CD14-positive monocyte (primary cell): ENCODE measurements at regions not wholly inside any gene's neighbourhood (a gene's known extent, or its start where the extent isn't known, plus 50 kb on each side); places are given as distances from the start of the nearest gene placed in this dataset.
A peak's percentile ranks its signal among the peaks of the same experiment; 100 is the strongest.

Experiments used
- DNase-seq, 3 donors: peaks; one replicate each; pipeline ENCODE4 v3.0.0-alpha.2; 2011 to 2022
- H2AFZ ChIP-seq: 2 replicates; pipeline ENCODE4 v1.6.0; 2012; ENCODE audit warnings: mild to moderate bottlenecking, low read depth, low read length, inconsistent platforms; ENCODE audit not compliant: insufficient read depth, poor library complexity, severe bottlenecking
- H3K27ac ChIP-seq, 2 donors: 1 replicate in 1 of 2; 2 replicates in 1 of 2; pipeline ENCODE4 v1.5.1; 2012 to 2013; ENCODE audit warnings: low read length in 2 of 2, control low read depth in 1 of 2, inconsistent platforms in 1 of 2, low read depth in 1 of 2, mild to moderate bottlenecking in 1 of 2
- H3K27me3 ChIP-seq, 2 donors: one replicate each; pipeline versions ENCODE4 v1.6.0 to v1.6.1; 2011 to 2013; ENCODE audit warnings: low read length in 2 of 2; ENCODE audit not compliant: control insufficient read depth in 2 of 2, insufficient read depth in 2 of 2
- H3K36me3 ChIP-seq, 2 donors: replicated peaks in 1 of 2; 1 replicate in 1 of 2; 2 replicates in 1 of 2; pipeline versions ENCODE4 v1.5.1 to v1.6.1; 2012 to 2013; ENCODE audit warnings: low read length in 2 of 2, control low read depth in 1 of 2, inconsistent platforms in 1 of 2, mild to moderate bottlenecking in 1 of 2; ENCODE audit not compliant: insufficient read depth in 2 of 2, control insufficient read depth in 1 of 2
- H3K4me1 ChIP-seq, 2 donors: 1 replicate in 1 of 2; 2 replicates in 1 of 2; pipeline versions ENCODE4 v1.5.1 to v1.6.1; 2012 to 2013; ENCODE audit warnings: low read length in 2 of 2, control low read depth in 1 of 2, inconsistent platforms in 1 of 2, mild to moderate bottlenecking in 1 of 2, moderate library complexity in 1 of 2; ENCODE audit not compliant: insufficient read depth in 2 of 2, control insufficient read depth in 1 of 2
- H3K4me2 ChIP-seq: replicated peaks from 2 replicates; pipeline ENCODE3; 2012; ENCODE audit warnings: low read length, moderate library complexity, mild to moderate bottlenecking; ENCODE audit not compliant: poor library complexity, severe bottlenecking; ENCODE audit errors: extremely low read depth
- H3K4me3 ChIP-seq, 3 experiments: fragments of 200-600 bp in 1 of 3; sonication (generic) in 1 of 3; replicated peaks in 1 of 3; 1 replicate in 2 of 3; 2 replicates in 1 of 3; pipeline ENCODE4 v1.5.1; 2011 to 2013; ENCODE audit warnings: low read length in 3 of 3, mild to moderate bottlenecking in 3 of 3, control low read depth in 2 of 3, low read depth in 2 of 3, inconsistent platforms in 1 of 3, moderate library complexity in 1 of 3
- H3K79me2 ChIP-seq: 2 replicates; pipeline ENCODE4 v1.6.0; 2012; ENCODE audit warnings: mild to moderate bottlenecking, control low read depth, inconsistent platforms, low read length, moderate library complexity; ENCODE audit not compliant: insufficient read depth
- H3K9ac ChIP-seq: 2 replicates; pipeline ENCODE4 v1.6.0; 2017; ENCODE audit warnings: low read length, mild to moderate bottlenecking; ENCODE audit not compliant: insufficient read depth, poor library complexity, severe bottlenecking
- H3K9me3 ChIP-seq, 2 donors: replicated peaks in 1 of 2; 1 replicate in 1 of 2; 2 replicates in 1 of 2; pipeline versions ENCODE4 v1.5.1 to v1.6.1; 2012 to 2013; ENCODE audit warnings: low read length in 2 of 2, control low read depth in 1 of 2; ENCODE audit not compliant: control insufficient read depth in 1 of 2, insufficient read depth in 1 of 2
- H4K20me1 ChIP-seq: 2 replicates; pipeline ENCODE4 v1.6.0; 2012; ENCODE audit warnings: mild to moderate bottlenecking, low read length, control low read depth, moderate library complexity; ENCODE audit not compliant: insufficient read depth
- H3K27ac Mint-ChIP-seq, 7 donors: one replicate each; pipeline ENCODE4 v1.8.0; 2020; ENCODE audit warnings: mild to moderate bottlenecking in 7 of 7, mixed read lengths in 7 of 7, moderate library complexity in 6 of 7, inconsistent platforms in 2 of 7
- H3K27me3 Mint-ChIP-seq, 3 donors: one replicate each; pipeline ENCODE4 v1.8.0; 2021 to 2022; ENCODE audit warnings: low read depth in 3 of 3, mild to moderate bottlenecking in 3 of 3, mixed read lengths in 3 of 3, moderate library complexity in 3 of 3, inconsistent platforms in 1 of 3
- H3K36me3 Mint-ChIP-seq, 2 donors: one replicate each; pipeline ENCODE4 v1.8.0; 2020; ENCODE audit warnings: mixed read lengths in 2 of 2, inconsistent platforms in 1 of 2, mild to moderate bottlenecking in 1 of 2
- H3K4me1 Mint-ChIP-seq: one replicate; pipeline ENCODE4 v1.8.0; 2020; ENCODE audit warnings: mild to moderate bottlenecking, mixed read lengths
- H3K4me3 Mint-ChIP-seq, 2 donors: one replicate each; pipeline ENCODE4 v1.8.0; 2020; ENCODE audit warnings: mild to moderate bottlenecking in 2 of 2, mixed read lengths in 2 of 2, moderate library complexity in 1 of 2
- H3K9me3 Mint-ChIP-seq, 7 donors: one replicate each; pipeline ENCODE4 v1.8.0; 2020 to 2022; ENCODE audit warnings: mixed read lengths in 7 of 7, mild to moderate bottlenecking in 6 of 7, moderate library complexity in 6 of 7, inconsistent platforms in 2 of 7
- CTCF ChIP-seq: fragments of 200-600 bp; IDR thresholded peaks from one replicate; pipeline ENCODE4 v1.8.0; 2022; ENCODE audit warnings: antibody characterized with exemption, mild to moderate bottlenecking
- WGBS: methylation state at CpG from one replicate; pipeline ENCODE4 v1.1.5; 2013; ENCODE audit warnings: missing lambda C conversion rate; ENCODE audit not compliant: insufficient coverage; 5-methylcytosine and 5-hydroxymethylcytosine counted together
- intact Hi-C, 2 donors: fragments of 100-400 bp; cut with micrococcal nuclease; formaldehyde crosslinking; loops; one replicate each; pipeline versions ENCODE4 v1.15.0 to v1.15.1; 2023

GRCh38 chr20:43825581-43825980, 89.1 kb upstream of the TOX2 start:
- intact Hi-C loops = no loop called here
- Mint-ChIP-seq H3K4me1 (no peaks in the 10 kb centered on the region), H3K27ac (peak overlapping the region in 1 of 7 donors; percentile 32), H3K9me3 (peaks cover 0 to 6% (median under 1%) of the 10 kb centered on the region in 7 donors), H3K27me3 (peaks cover 10 to 29% (median 10%) of the 10 kb centered on the region in 3 donors), H3K36me3 (no peaks in the 10 kb centered on the region), H3K4me3 (peak overlapping the region in 1 of 2 donors; percentile 36)
- no peak for TF ChIP-seq CTCF
- Histone ChIP-seq H3K9ac (no peak overlapping the region), H3K4me3 (no peak overlapping the region), H3K4me1 (no peaks in the 10 kb centered on the region), H3K27me3 (peaks cover 5 to 17% of the 10 kb centered on the region in 2 donors), H3K36me3 (no peaks in the 10 kb centered on the region), H3K27ac (no peak overlapping the region), H3K9me3 (peaks cover 0 to 3% of the 10 kb centered on the region in 2 donors), H3K4me2 (no peak overlapping the region), H3K79me2 (no peaks in the 10 kb centered on the region), H2AFZ (no peak overlapping the region), H4K20me1 (no peaks in the 10 kb centered on the region)
- DNase-seq = no peak
- 85% methylated on average over 7 of the region's 8 CpGs for WGBS

- Histone ChIP-seq H3K36me3 (no peaks in the 10 kb centered on the region), H3K79me2 (no peaks in the 10 kb centered on the region), H3K4me1 (no peaks in the 10 kb centered on the region), H2AFZ (no peak overlapping the region), H4K20me1 (no peaks in the 10 kb centered on the region), H3K4me3 (no peak overlapping the region), H3K4me2 (no peak overlapping the region), H3K27ac (no peak overlapping the region), H3K27me3 (peaks cover 5 to 17% of the 10 kb centered on the region in 2 donors), H3K9ac (no peak overlapping the region), H3K9me3 (no peaks in the 10 kb centered on the region)
- TF ChIP-seq CTCF = no peak
- no peaks in the 10 kb centered on the region for H3K36me3 Mint-ChIP-seq
- H3K4me1 Mint-ChIP-seq = no peaks in the 10 kb centered on the region
- H3K27ac Mint-ChIP-seq = no peak overlapping the region
- no peak overlapping the region for H3K4me3 Mint-ChIP-seq
- peaks cover 0 to 5% (median 0%) of the 10 kb centered on the region in 7 donors for H3K9me3 Mint-ChIP-seq
- DNase-seq = no peak
- intact Hi-C loops = no loop called here
- 93% methylated on average over 2 of the region's 2 CpGs for WGBS
- peaks cover 8 to 26% (median 10%) of the 10 kb centered on the region in 3 donors for H3K27me3 Mint-ChIP-seq
Observed at GRCh38 chr20:43825051-43825402, 89.6 kb upstream of the TOX2 start.
